GM23338 (cell line): ENCODE measurements at regions not wholly inside any gene's neighbourhood (a gene's known extent, or its start where the extent isn't known, plus 50 kb on each side); places are given as distances from the start of the nearest gene placed in this dataset.
A peak's percentile ranks its signal among the peaks of the same experiment; 100 is the strongest.

ENCODE experiments used
- ATAC-seq: fragments of 200-7000 bp; cut with Tn5 transposase; 3 replicates; pipeline ENCODE4 v1.9.1; 2020
- DNase-seq: peaks from one replicate; pipeline ENCODE4 v3.0.0-alpha.2; 2015; ENCODE audit warnings: low spot score
- H2AFZ ChIP-seq: fragments of 200-600 bp; sonication (generic); 2 replicates; pipeline ENCODE4 v1.8.0; 2016; ENCODE audit warnings: antibody characterized with exemption, mild to moderate bottlenecking, moderate library complexity
- H3F3A ChIP-seq: fragments of 200-600 bp; sonication (generic); replicated peaks from 2 replicates; pipeline ENCODE4 v1.8.0; 2017; ENCODE audit warnings: antibody characterized with exemption, mixed run types, low read depth
- H3K27ac ChIP-seq: fragments of 200-600 bp; sonication (generic); 2 replicates; pipeline ENCODE4 v1.6.1; 2016; ENCODE audit warnings: low read depth
- H3K27me3 ChIP-seq: fragments of 200-600 bp; sonication (generic); 2 replicates; pipeline ENCODE4 v1.8.0; 2016; ENCODE audit warnings: mild to moderate bottlenecking, mixed run types, moderate library complexity; ENCODE audit not compliant: insufficient read depth
- H3K36me3 ChIP-seq: fragments of 200-600 bp; sonication (generic); 2 replicates; pipeline ENCODE4 v1.8.0; 2016; ENCODE audit warnings: mild to moderate bottlenecking; ENCODE audit not compliant: insufficient read depth
- H3K4me1 ChIP-seq: fragments of 200-600 bp; sonication (generic); 2 replicates; pipeline ENCODE4 v1.8.0; 2016; ENCODE audit warnings: mild to moderate bottlenecking, moderate library complexity; ENCODE audit not compliant: insufficient read depth
- H3K4me2 ChIP-seq: fragments of 200-600 bp; sonication (generic); 2 replicates; pipeline ENCODE4 v1.7.1; 2017; ENCODE audit warnings: mixed run types
- H3K4me3 ChIP-seq: fragments of 200-600 bp; sonication (generic); 2 replicates; pipeline ENCODE4 v1.6.1; 2016; ENCODE audit warnings: mixed run types
- H3K79me2 ChIP-seq: fragments of 200-600 bp; sonication (generic); replicated peaks from 2 replicates; pipeline ENCODE4 v1.8.0; 2017; ENCODE audit warnings: mild to moderate bottlenecking; ENCODE audit not compliant: insufficient read depth
- H3K9me2 ChIP-seq: fragments of 200-600 bp; sonication (generic); 2 replicates; pipeline ENCODE4 v1.8.0; 2017; ENCODE audit not compliant: insufficient read depth
- H4K20me1 ChIP-seq: fragments of 200-600 bp; sonication (generic); replicated peaks from 2 replicates; pipeline ENCODE4 v1.8.0; 2017; ENCODE audit warnings: mild to moderate bottlenecking; ENCODE audit not compliant: insufficient read depth
- H3K27ac Mint-ChIP-seq: 2 replicates; pipeline ENCODE4 v1.8.0; 2020; ENCODE audit warnings: inconsistent platforms, mild to moderate bottlenecking, moderate library complexity, mixed read lengths
- H3K27me3 Mint-ChIP-seq: 3 replicates; pipeline ENCODE4 v1.8.0; 2022; ENCODE audit warnings: low read depth, mild to moderate bottlenecking, moderate library complexity, mixed read lengths, inconsistent platforms; ENCODE audit not compliant: insufficient read depth, poor library complexity
- H3K36me3 Mint-ChIP-seq: 3 replicates; pipeline ENCODE4 v1.8.0; 2021; ENCODE audit warnings: low read depth, mild to moderate bottlenecking, inconsistent platforms, moderate library complexity, mixed read lengths
- H3K4me1 Mint-ChIP-seq: 3 replicates; pipeline ENCODE4 v1.8.0; 2020; ENCODE audit warnings: mild to moderate bottlenecking, inconsistent platforms, mixed read lengths
- H3K4me3 Mint-ChIP-seq: 3 replicates; pipeline ENCODE4 v1.8.0; 2021; ENCODE audit warnings: moderate library complexity, mild to moderate bottlenecking, inconsistent platforms, mixed read lengths
- H3K9me3 Mint-ChIP-seq: 3 replicates; pipeline ENCODE4 v1.8.0; 2020; ENCODE audit warnings: moderate library complexity, mild to moderate bottlenecking, inconsistent platforms, mixed read lengths
- CREB1 ChIP-seq: fragments of 250-450 bp; sonication (Bioruptor Pico); IDR thresholded peaks from 2 replicates; pipeline ENCODE4 v1.5.0; 2020; ENCODE audit warnings: low read depth, mild to moderate bottlenecking, moderate library complexity
- EZH2 ChIP-seq: fragments of 200-600 bp; sonication (generic); IDR thresholded peaks from one replicate; pipeline ENCODE4 v1.8.0; 2017; ENCODE audit warnings: antibody characterized with exemption, mild to moderate bottlenecking, low read depth; ENCODE audit not compliant: unreplicated experiment
- POLR2AphosphoS5 ChIP-seq: IDR thresholded peaks from 2 replicates; pipeline ENCODE4 v1.6.1; 2016; ENCODE audit warnings: antibody characterized with exemption, low read depth
- ZNF114 ChIP-seq: fragments of 250-450 bp; sonication (Bioruptor Pico); IDR thresholded peaks from 2 replicates; pipeline ENCODE4 v1.5.0; 2020; ENCODE audit warnings: mild to moderate bottlenecking, moderate library complexity
- TF ChIP-seq, protein P1 (sequence below): IDR thresholded peaks from 2 replicates; pipeline ENCODE4 v1.6.1; 2016; ENCODE audit warnings: antibody characterized with exemption
- TF ChIP-seq, protein P2 (sequence below), 2 experiments: fragments of 200-600 bp in 1 of 2; sonication (generic) in 1 of 2; conservative IDR thresholded peaks; 2 replicates each; pipeline versions ENCODE4 v1.5.1 to v1.6.1; 2016 to 2017; ENCODE audit warnings: antibody characterized with exemption in 2 of 2, low read depth in 2 of 2, mild to moderate bottlenecking in 2 of 2, moderate library complexity in 1 of 2
- TF ChIP-seq, protein P3 (sequence below): IDR thresholded peaks from one replicate; pipeline ENCODE4 v1.6.1; 2018; ENCODE audit warnings: antibody characterized with exemption; ENCODE audit not compliant: unreplicated experiment
- TF ChIP-seq, protein P4 (sequence below): fragments of 250-450 bp; sonication (Bioruptor Pico); IDR thresholded peaks from 2 replicates; pipeline ENCODE4 v1.5.0; 2020; ENCODE audit warnings: mild to moderate bottlenecking, moderate library complexity

DNA sequence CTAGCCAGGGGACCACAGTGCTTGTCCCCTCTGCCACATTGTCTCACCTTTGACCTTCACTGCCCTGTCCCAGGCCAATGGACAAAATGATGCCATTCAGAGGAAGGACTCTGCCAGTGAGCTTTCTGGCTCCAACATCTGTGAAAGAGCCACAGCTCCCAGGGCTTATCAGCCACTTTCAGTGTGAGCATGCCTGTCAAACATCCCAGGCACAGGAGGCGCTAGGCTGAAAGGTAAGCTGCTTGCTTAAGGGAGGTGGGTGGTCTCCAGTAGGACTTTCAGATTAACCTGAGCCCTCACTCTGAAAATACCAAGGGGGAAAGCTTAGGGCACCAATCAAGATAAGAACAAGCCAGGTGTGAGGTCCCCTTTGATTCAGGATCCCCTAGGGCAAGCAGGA is 59.8 kb upstream of the GDF10 start:
- Mint-ChIP-seq H3K36me3 (no peaks in the 10 kb centered on the region), H3K9me3 (no peaks in the 10 kb centered on the region), H3K4me3 (no peak overlapping the region), H3K27ac (no peak overlapping the region), H3K4me1 (peaks cover 3% of the 10 kb centered on the region; the same call in 1 of the 3 replicates), H3K27me3 (peaks cover 4% of the 10 kb centered on the region)
- peak; percentile 38 for ATAC-seq
- no peaks in the 10 kb centered on the region for H3F3A ChIP-seq
- H3K79me2 ChIP-seq = no peaks in the 10 kb centered on the region
- H2AFZ ChIP-seq = no peak overlapping the region
- H3K4me1 ChIP-seq = no peaks in the 10 kb centered on the region
- no peaks in the 10 kb centered on the region for H4K20me1 ChIP-seq
- no peak for DNase-seq
- no peaks in the 10 kb centered on the region for H3K27me3 ChIP-seq
- H3K9me2 ChIP-seq = peaks cover 6% of the 10 kb centered on the region; the same call in 1 of the 2 replicates
- H3K4me2 ChIP-seq = no peak overlapping the region
- no peak overlapping the region for H3K27ac ChIP-seq
- H3K4me3 ChIP-seq = no peak overlapping the region
- H3K36me3 ChIP-seq = no peaks in the 10 kb centered on the region
- TF ChIP-seq CREB1 (no peak), POLR2AphosphoS5 (no peak)
- TF ChIP-seq, protein P1, sequence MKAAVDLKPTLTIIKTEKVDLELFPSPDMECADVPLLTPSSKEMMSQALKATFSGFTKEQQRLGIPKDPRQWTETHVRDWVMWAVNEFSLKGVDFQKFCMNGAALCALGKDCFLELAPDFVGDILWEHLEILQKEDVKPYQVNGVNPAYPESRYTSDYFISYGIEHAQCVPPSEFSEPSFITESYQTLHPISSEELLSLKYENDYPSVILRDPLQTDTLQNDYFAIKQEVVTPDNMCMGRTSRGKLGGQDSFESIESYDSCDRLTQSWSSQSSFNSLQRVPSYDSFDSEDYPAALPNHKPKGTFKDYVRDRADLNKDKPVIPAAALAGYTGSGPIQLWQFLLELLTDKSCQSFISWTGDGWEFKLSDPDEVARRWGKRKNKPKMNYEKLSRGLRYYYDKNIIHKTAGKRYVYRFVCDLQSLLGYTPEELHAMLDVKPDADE = no peak
- TF ChIP-seq, protein P2, sequence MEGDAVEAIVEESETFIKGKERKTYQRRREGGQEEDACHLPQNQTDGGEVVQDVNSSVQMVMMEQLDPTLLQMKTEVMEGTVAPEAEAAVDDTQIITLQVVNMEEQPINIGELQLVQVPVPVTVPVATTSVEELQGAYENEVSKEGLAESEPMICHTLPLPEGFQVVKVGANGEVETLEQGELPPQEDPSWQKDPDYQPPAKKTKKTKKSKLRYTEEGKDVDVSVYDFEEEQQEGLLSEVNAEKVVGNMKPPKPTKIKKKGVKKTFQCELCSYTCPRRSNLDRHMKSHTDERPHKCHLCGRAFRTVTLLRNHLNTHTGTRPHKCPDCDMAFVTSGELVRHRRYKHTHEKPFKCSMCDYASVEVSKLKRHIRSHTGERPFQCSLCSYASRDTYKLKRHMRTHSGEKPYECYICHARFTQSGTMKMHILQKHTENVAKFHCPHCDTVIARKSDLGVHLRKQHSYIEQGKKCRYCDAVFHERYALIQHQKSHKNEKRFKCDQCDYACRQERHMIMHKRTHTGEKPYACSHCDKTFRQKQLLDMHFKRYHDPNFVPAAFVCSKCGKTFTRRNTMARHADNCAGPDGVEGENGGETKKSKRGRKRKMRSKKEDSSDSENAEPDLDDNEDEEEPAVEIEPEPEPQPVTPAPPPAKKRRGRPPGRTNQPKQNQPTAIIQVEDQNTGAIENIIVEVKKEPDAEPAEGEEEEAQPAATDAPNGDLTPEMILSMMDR (conservative IDR thresholded peaks at IDR 0.05; ENCODE audit: low read depth in 2 of 2) = peak in 1 of 2 experiments; percentile 25; a peak in 2 of 4 replicates

DNA sequence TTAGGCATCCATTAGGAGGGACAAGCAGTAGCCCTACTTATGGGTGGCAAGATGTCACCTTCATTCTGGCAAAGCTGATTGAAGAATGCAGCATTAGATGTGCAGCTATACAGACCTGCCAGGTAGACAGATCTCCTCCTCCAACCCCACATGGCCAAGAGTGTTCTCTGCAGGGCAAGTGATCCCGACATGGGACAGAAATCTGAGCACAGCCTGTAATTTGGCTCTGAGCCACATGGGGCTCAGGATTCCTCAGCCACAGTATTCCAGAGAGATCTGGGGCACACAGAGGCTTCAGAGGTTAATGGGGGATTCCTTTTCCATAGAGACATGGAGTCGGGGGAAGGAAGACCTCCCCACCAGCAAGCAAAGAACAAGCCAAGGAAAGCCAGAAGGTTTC is 58.7 kb upstream of the GDF10 start:
- Histone ChIP-seq H2AFZ (no peak overlapping the region), H3K4me1 (no peaks in the 10 kb centered on the region), H3K27me3 (no peaks in the 10 kb centered on the region), H4K20me1 (no peaks in the 10 kb centered on the region), H3K36me3 (no peaks in the 10 kb centered on the region), H3K27ac (no peak overlapping the region), H3K4me3 (no peak overlapping the region), H3F3A (no peaks in the 10 kb centered on the region), H3K4me2 (no peak overlapping the region), H3K9me2 (peaks cover 6% of the 10 kb centered on the region; the same call in 1 of the 2 replicates), H3K79me2 (no peaks in the 10 kb centered on the region)
- Mint-ChIP-seq H3K27ac (no peak overlapping the region), H3K4me3 (no peak overlapping the region), H3K4me1 (peaks cover 3% of the 10 kb centered on the region; the same call in 1 of the 3 replicates), H3K9me3 (no peaks in the 10 kb centered on the region), H3K27me3 (peaks cover 4% of the 10 kb centered on the region), H3K36me3 (no peaks in the 10 kb centered on the region)
- ATAC-seq (peak; percentile 85), DNase-seq (peak; percentile 38)
- TF ChIP-seq EZH2 = no peak
- TF ChIP-seq, protein P3, sequence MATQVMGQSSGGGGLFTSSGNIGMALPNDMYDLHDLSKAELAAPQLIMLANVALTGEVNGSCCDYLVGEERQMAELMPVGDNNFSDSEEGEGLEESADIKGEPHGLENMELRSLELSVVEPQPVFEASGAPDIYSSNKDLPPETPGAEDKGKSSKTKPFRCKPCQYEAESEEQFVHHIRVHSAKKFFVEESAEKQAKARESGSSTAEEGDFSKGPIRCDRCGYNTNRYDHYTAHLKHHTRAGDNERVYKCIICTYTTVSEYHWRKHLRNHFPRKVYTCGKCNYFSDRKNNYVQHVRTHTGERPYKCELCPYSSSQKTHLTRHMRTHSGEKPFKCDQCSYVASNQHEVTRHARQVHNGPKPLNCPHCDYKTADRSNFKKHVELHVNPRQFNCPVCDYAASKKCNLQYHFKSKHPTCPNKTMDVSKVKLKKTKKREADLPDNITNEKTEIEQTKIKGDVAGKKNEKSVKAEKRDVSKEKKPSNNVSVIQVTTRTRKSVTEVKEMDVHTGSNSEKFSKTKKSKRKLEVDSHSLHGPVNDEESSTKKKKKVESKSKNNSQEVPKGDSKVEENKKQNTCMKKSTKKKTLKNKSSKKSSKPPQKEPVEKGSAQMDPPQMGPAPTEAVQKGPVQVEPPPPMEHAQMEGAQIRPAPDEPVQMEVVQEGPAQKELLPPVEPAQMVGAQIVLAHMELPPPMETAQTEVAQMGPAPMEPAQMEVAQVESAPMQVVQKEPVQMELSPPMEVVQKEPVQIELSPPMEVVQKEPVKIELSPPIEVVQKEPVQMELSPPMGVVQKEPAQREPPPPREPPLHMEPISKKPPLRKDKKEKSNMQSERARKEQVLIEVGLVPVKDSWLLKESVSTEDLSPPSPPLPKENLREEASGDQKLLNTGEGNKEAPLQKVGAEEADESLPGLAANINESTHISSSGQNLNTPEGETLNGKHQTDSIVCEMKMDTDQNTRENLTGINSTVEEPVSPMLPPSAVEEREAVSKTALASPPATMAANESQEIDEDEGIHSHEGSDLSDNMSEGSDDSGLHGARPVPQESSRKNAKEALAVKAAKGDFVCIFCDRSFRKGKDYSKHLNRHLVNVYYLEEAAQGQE = no peak
- no peak for TF ChIP-seq ZNF114
- TF ChIP-seq, protein P1 = no peak
- TF ChIP-seq, protein P4, sequence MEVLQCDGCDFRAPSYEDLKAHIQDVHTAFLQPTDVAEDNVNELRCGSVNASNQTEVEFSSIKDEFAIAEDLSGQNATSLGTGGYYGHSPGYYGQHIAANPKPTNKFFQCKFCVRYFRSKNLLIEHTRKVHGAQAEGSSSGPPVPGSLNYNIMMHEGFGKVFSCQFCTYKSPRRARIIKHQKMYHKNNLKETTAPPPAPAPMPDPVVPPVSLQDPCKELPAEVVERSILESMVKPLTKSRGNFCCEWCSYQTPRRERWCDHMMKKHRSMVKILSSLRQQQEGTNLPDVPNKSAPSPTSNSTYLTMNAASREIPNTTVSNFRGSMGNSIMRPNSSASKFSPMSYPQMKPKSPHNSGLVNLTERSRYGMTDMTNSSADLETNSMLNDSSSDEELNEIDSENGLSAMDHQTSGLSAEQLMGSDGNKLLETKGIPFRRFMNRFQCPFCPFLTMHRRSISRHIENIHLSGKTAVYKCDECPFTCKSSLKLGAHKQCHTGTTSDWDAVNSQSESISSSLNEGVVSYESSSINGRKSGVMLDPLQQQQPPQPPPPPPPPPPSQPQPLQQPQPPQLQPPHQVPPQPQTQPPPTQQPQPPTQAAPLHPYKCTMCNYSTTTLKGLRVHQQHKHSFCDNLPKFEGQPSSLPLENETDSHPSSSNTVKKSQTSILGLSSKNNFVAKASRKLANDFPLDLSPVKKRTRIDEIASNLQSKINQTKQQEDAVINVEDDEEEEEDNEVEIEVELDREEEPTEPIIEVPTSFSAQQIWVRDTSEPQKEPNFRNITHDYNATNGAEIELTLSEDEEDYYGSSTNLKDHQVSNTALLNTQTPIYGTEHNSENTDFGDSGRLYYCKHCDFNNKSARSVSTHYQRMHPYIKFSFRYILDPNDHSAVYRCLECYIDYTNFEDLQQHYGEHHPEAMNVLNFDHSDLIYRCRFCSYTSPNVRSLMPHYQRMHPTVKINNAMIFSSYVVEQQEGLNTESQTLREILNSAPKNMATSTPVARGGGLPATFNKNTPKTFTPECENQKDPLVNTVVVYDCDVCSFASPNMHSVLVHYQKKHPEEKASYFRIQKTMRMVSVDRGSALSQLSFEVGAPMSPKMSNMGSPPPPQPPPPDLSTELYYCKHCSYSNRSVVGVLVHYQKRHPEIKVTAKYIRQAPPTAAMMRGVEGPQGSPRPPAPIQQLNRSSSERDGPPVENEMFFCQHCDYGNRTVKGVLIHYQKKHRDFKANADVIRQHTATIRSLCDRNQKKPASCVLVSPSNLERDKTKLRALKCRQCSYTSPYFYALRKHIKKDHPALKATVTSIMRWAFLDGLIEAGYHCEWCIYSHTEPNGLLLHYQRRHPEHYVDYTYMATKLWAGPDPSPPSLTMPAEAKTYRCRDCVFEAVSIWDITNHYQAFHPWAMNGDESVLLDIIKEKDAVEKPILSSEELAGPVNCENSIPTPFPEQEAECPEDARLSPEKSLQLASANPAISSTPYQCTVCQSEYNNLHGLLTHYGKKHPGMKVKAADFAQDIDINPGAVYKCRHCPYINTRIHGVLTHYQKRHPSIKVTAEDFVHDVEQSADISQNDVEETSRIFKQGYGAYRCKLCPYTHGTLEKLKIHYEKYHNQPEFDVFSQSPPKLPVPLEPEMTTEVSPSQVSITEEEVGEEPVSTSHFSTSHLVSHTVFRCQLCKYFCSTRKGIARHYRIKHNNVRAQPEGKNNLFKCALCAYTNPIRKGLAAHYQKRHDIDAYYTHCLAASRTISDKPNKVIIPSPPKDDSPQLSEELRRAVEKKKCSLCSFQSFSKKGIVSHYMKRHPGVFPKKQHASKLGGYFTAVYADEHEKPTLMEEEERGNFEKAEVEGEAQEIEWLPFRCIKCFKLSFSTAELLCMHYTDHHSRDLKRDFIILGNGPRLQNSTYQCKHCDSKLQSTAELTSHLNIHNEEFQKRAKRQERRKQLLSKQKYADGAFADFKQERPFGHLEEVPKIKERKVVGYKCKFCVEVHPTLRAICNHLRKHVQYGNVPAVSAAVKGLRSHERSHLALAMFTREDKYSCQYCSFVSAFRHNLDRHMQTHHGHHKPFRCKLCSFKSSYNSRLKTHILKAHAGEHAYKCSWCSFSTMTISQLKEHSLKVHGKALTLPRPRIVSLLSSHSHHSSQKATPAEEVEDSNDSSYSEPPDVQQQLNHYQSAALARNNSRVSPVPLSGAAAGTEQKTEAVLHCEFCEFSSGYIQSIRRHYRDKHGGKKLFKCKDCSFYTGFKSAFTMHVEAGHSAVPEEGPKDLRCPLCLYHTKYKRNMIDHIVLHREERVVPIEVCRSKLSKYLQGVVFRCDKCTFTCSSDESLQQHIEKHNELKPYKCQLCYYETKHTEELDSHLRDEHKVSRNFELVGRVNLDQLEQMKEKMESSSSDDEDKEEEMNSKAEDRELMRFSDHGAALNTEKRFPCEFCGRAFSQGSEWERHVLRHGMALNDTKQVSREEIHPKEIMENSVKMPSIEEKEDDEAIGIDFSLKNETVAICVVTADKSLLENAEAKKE = no peak
